Ascending aorta (tissue), 2 donors: ENCODE measurements at regions not wholly inside any gene's neighbourhood (a gene's known extent, or its start where the extent isn't known, plus 50 kb on each side); places are given as distances from the start of the nearest gene placed in this dataset.

Source experiments
- DNase-seq, 2 donors: peaks; one replicate each; pipeline ENCODE4 v3.0.0-alpha.2; 2019; ENCODE audit warnings: low spot score in 2 of 2
- H3K27ac ChIP-seq, 2 donors: fragments of 200-600 bp; sonication (generic); one replicate each; pipeline ENCODE4 v1.5.1; 2016 to 2017; ENCODE audit warnings: mild to moderate bottlenecking in 1 of 2
- H3K27me3 ChIP-seq: fragments of 200-600 bp; sonication (generic); one replicate; pipeline ENCODE4 v1.5.1; 2017
- H3K36me3 ChIP-seq, 2 donors: fragments of 200-600 bp; sonication (generic); one replicate each; pipeline ENCODE4 v1.5.1; 2016
- H3K4me1 ChIP-seq, 2 donors: fragments of 200-600 bp; sonication (generic); one replicate each; pipeline ENCODE4 v1.5.1; 2016 to 2017; ENCODE audit warnings: mild to moderate bottlenecking in 1 of 2
- H3K4me3 ChIP-seq, 2 donors: fragments of 200-600 bp; sonication (generic); one replicate each; pipeline ENCODE4 v1.5.1; 2016 to 2017; ENCODE audit warnings: mild to moderate bottlenecking in 1 of 2
- H3K9me3 ChIP-seq, 2 donors: fragments of 200-600 bp; sonication (generic); one replicate each; pipeline ENCODE4 v1.5.1; 2016
- intact Hi-C: fragments of 100-400 bp; cut with DNase I; formaldehyde crosslinking; loops from one replicate; pipeline ENCODE4 v1.15.1; 2023
- TF ChIP-seq, protein P1 (sequence below), 3 experiments: fragments of 200-600 bp in 2 of 3; fragments of 450-650 bp in 1 of 3; sonication (generic) in 2 of 3; IDR thresholded peaks; one replicate each; pipeline ENCODE4 v1.5.1; 2016 to 2019; ENCODE audit warnings: antibody characterized with exemption in 3 of 3, mild to moderate bottlenecking in 1 of 3, moderate library complexity in 1 of 3

DNA sequence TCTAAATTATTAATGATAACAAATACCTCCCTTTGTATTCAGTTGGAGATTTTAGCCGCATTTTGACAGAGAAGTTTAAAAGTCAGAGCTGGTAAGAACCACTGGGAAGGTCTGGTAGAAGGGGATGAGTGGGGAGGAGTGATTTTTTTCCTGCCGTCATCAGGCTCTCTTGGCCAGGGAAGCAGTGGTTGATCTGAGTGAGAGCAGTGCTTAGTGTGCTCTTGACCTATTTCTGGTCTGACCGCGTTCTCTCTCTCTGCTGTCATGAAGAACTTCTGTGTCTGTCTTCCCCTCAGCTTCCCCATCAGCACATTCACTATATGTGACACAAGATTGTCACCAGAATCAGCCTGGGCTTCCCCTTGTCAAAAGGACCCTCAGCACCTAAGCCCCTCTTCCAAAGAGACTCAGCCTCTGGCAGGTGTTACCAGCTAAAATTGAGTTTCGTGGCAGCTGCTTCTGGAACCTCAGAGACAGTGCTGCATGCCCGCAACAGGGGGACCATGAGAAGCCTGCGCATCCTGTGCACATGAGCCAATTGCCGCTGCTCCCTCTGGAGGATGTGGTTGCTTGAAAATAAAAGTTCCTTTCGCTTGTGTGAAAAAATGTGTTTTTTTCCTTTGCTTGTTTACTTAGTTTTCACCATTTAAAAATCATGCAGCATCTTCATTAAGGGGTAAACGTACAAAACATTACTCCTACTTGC lies 268.9 kb downstream of the C4orf33 start:
- intact Hi-C loops, result no loop called here

DNA sequence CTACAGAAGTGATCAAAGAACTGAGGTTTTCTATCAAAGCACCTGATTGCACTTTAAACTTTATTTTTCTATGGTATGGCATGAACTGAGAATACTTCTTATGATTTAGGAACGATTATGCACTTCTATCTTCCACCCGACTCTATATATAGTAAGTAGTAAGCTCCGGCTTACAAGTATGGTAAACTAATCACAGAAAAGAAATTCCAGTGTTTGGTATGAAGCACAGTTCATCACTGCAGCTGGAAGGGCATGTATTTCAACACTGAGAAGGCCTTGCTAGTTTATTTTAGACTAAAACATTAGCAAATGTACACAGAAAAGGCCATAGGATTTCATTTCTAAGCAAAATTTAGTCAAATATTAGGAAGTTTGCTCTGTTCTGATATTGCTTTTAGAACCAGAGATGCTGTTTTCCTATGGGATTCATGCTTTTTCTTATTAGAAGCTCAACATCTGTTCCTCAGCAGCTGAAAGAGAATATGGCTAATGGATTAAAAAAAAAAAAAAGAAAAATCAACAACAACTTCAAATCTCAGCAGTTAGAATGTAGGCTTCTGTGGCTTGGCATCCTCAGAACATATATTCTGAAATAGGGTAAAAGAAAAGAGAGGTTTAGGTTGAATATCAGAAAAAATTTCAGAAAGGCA lies 273.5 kb downstream of the C4orf33 start:
- H3K27ac ChIP-seq, result no peak overlapping the region
- no peaks in the 10 kb centered on the region for H3K36me3 ChIP-seq
- H3K27me3 ChIP-seq, result no peaks in the 10 kb centered on the region
- H3K9me3 ChIP-seq, result no peaks in the 10 kb centered on the region
- no peaks in the 10 kb centered on the region for H3K4me1 ChIP-seq
- TF ChIP-seq, protein P1, sequence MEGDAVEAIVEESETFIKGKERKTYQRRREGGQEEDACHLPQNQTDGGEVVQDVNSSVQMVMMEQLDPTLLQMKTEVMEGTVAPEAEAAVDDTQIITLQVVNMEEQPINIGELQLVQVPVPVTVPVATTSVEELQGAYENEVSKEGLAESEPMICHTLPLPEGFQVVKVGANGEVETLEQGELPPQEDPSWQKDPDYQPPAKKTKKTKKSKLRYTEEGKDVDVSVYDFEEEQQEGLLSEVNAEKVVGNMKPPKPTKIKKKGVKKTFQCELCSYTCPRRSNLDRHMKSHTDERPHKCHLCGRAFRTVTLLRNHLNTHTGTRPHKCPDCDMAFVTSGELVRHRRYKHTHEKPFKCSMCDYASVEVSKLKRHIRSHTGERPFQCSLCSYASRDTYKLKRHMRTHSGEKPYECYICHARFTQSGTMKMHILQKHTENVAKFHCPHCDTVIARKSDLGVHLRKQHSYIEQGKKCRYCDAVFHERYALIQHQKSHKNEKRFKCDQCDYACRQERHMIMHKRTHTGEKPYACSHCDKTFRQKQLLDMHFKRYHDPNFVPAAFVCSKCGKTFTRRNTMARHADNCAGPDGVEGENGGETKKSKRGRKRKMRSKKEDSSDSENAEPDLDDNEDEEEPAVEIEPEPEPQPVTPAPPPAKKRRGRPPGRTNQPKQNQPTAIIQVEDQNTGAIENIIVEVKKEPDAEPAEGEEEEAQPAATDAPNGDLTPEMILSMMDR (IDR thresholded peaks at IDR 0.05), result no peak
- DNase-seq, result no peak
- intact Hi-C loops, result no loop called here
- H3K4me3 ChIP-seq, result no peak overlapping the region

More for the DNA sequence above, 268.9 kb downstream of the C4orf33 start:
- no peaks in the 10 kb centered on the region for H3K4me1 ChIP-seq
- H3K9me3 ChIP-seq, result no peaks in the 10 kb centered on the region
- TF ChIP-seq, protein P1 (IDR thresholded peaks at IDR 0.05), result no peak
- H3K27me3 ChIP-seq, result no peaks in the 10 kb centered on the region
- DNase-seq, result no peak
- H3K36me3 ChIP-seq, result no peaks in the 10 kb centered on the region
- H3K4me3 ChIP-seq, result no peak overlapping the region
- no peak overlapping the region for H3K27ac ChIP-seq

DNA sequence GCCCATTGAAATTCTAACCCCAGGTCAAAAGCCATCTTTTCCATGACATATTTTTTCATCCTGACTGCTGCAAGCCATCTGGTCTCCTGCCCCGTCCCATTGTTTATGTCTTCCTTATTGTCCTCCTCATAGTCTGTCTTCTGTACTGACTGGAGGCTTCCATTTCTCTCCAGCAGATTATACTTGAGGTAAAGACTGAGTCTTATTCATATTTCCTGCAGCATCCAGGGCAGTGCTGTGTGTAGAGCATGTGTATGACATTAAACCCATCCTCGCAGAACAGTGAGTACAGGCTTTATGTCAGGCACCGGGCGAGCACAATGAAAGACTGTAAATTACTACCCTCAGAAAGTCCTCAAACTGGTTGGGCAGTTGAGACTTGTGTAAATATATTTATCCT lies 275.1 kb downstream of the C4orf33 start:
- Histone ChIP-seq H3K27ac (no peak overlapping the region), H3K27me3 (no peaks in the 10 kb centered on the region), H3K9me3 (no peaks in the 10 kb centered on the region), H3K4me1 (no peaks in the 10 kb centered on the region), H3K4me3 (no peak overlapping the region), H3K36me3 (no peaks in the 10 kb centered on the region)
- intact Hi-C loops, result no loop called here
- DNase-seq, result no peak
- TF ChIP-seq, protein P1 (IDR thresholded peaks at IDR 0.05), result no peak

- no peak for DNase-seq
- intact Hi-C loops, result no loop called here
- H3K36me3 ChIP-seq, result no peaks in the 10 kb centered on the region
- H3K4me3 ChIP-seq, result no peak overlapping the region
- TF ChIP-seq, protein P1 (IDR thresholded peaks at IDR 0.05), result no peak
- H3K9me3 ChIP-seq, result no peaks in the 10 kb centered on the region
- no peaks in the 10 kb centered on the region for H3K4me1 ChIP-seq
- H3K27ac ChIP-seq, result no peak overlapping the region
- H3K27me3 ChIP-seq, result no peaks in the 10 kb centered on the region
These were observed 276.0 kb downstream of the C4orf33 start for GRCh38 chr4:129371926-129372325.

- no peak overlapping the region for H3K4me3 ChIP-seq
These were observed 281.3 kb downstream of the C4orf33 start for GRCh38 chr4:129377131-129377845.

More at GRCh38 chr4:129377131-129377845, 281.3 kb downstream of the C4orf33 start:
- Histone ChIP-seq H3K4me1 (no peaks in the 10 kb centered on the region), H3K27me3 (no peaks in the 10 kb centered on the region), H3K36me3 (no peaks in the 10 kb centered on the region), H3K27ac (no peak overlapping the region), H3K9me3 (no peaks in the 10 kb centered on the region)
- intact Hi-C loops, result no loop called here
- TF ChIP-seq, protein P1 (IDR thresholded peaks at IDR 0.05), result no peak
- DNase-seq, result no peak
